ENCODE measurements at regions not wholly inside any gene's neighbourhood (a gene's known extent, or its start where the extent isn't known, plus 50 kb on each side); places are given as distances from the start of the nearest gene placed in this dataset.
A peak's percentile ranks its signal among the peaks of the same experiment; 100 is the strongest.

GRCh38 chr1:234745844-234746797 lies 136.1 kb upstream of the IRF2BP2 start:
- DNase-seq (ENCODE audit: extremely low read depth in 1 of 4, low spot score in 3 of 4) (peak; percentile 80 to 83 (median 82)), FAIRE-seq (peak; percentile 89), ATAC-seq (peak; percentile 69)
- H3K27ac ChIP-seq (ENCODE audit: extremely low read depth, low read depth, low read length) = peak overlapping the region; percentile 10; the same call in 2 of the 3 replicates
- H3K79me2 ChIP-seq (ENCODE audit: control insufficient read depth, insufficient read depth, low read length) = no peaks in the 10 kb centered on the region
- H3K9me1 ChIP-seq (ENCODE audit: control insufficient read depth, insufficient read depth, low read length) = no peaks in the 10 kb centered on the region
- H3K9ac ChIP-seq (ENCODE audit: insufficient read depth in 1 of 2, low read depth in 2 of 2, low read length in 2 of 2) = peak overlapping the region in 1 of 2 experiments; percentile 2; a peak in 3 of 4 replicates
- peaks cover 11 to 31% of the 10 kb centered on the region in 2 experiments for H3K4me1 ChIP-seq (replicated peaks in 1 of 2; ENCODE audit: control insufficient read depth in 2 of 2, insufficient read depth in 2 of 2, low read length in 2 of 2)
- 17% methylated on average over 15 of the region's 15 CpGs for WGBS (ENCODE audit: insufficient coverage, low coverage, missing lambda C conversion rate)
- BruUV-seq (replicated peaks) = no TSS peak
- H3K36me3 ChIP-seq (ENCODE audit: control insufficient read depth, insufficient read depth, low read length) = no peaks in the 10 kb centered on the region
- ChIA-PET POLR2A (interaction anchor here (0.7 to 1.4 kb wide), 4 partner anchors 9 to 366 kb away, joined by 3 to 11 read pairs (median 3); no protein-coding TSS in a partner anchor), CTCF (ENCODE audit: low intra/inter-chr PET ratio) (no interaction called here)
- H3K4me3 ChIP-seq = no peak overlapping the region
- H3K27me3 ChIP-seq (ENCODE audit: control insufficient read depth in 2 of 2, insufficient read depth in 2 of 2, low read length in 2 of 2) = no peaks in the 10 kb centered on the region
- intact Hi-C loops (cut with micrococcal nuclease) (no loop called here), in situ Hi-C loops (cut with MboI) (no loop called here)
- H3K4me2 ChIP-seq (ENCODE audit: insufficient read depth, low read length) = peak overlapping the region; percentile 61
- H2AFZ ChIP-seq (ENCODE audit: low read depth, low read length) = peak overlapping the region; percentile 65
- no peaks in the 10 kb centered on the region for H4K20me1 ChIP-seq (replicated peaks; ENCODE audit: control insufficient read depth, insufficient read depth, low read length)
- no peaks in the 10 kb centered on the region for H3K9me3 ChIP-seq (replicated peaks; ENCODE audit: control insufficient read depth, insufficient read depth, low read depth, low read length)
- TF ChIP-seq CCNT2 (IDR thresholded peaks at IDR 0.05; ENCODE audit: borderline replicate concordance, extremely low read depth, insufficient read length, low read depth, low read length) (no peak), SMAD2 (IDR thresholded peaks at IDR 0.05; ENCODE audit: low read depth, low read length) (no peak), BCL6 (CRISPR knock-in tag; IDR thresholded peaks at IDR 0.05) (no peak), TFAM (CRISPR knock-in tag; conservative IDR thresholded peaks at IDR 0.05) (no peak), OTX1 (CRISPR knock-in tag; IDR thresholded peaks at IDR 0.05) (no peak), ZNF408 (CRISPR knock-in tag; IDR thresholded peaks at IDR 0.05; ENCODE audit: low read depth) (no peak), HMBOX1 (IDR thresholded peaks at IDR 0.05) (no peak), E2F5 (CRISPR knock-in tag; IDR thresholded peaks at IDR 0.05) (no peak), CEBPZ (IDR thresholded peaks at IDR 0.05; ENCODE audit: borderline replicate concordance, low read depth, low read length) (no peak), ZNF696 (CRISPR knock-in tag; conservative IDR thresholded peaks at IDR 0.05) (no peak), MAX (CRISPR knock-in tag; IDR thresholded peaks at IDR 0.05) (no peak; the same call in 1 of the 2 replicates), RNF2 (IDR thresholded peaks at IDR 0.05) (peak; percentile 48; the same call in 1 of the 2 replicates), NR3C1 (CRISPR knock-in tag; IDR thresholded peaks at IDR 0.05) (no peak), ZNF133 (CRISPR knock-in tag; IDR thresholded peaks at IDR 0.05) (no peak), MXD1 (CRISPR knock-in tag; IDR thresholded peaks at IDR 0.05; ENCODE audit: borderline replicate concordance, poor library complexity, severe bottlenecking) (no peak)

Measured in K562 (cell line).